ENCODE measurements at regions not wholly inside any gene's neighbourhood (a gene's known extent, or its start where the extent isn't known, plus 50 kb on each side); places are given as distances from the start of the nearest gene placed in this dataset.

DNA sequence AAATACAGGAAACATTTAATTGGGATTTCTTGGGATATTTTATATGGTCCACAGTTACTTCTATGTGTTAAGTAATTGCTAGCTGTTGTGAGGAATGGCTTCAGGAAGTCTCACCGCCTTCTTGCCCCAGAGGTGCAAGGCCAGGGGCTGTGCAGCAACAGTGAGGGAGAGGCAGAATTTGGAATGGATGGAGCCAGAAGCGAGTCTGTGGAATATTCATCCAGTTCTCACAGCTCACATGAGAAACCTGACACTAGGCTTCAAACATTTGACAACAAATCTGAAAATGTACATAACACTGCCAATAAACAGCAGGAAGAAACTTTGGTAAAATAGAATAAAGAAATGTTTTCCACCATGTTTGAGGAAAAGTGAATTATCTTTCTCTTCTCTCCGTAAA lies 66.5 kb downstream of the GPR6 start:
- Histone ChIP-seq H3K9me3 (ENCODE audit: low read depth, low read length) (no peaks in the 10 kb centered on the region), H3K4me1 (ENCODE audit: insufficient read depth, low read length) (peaks cover 12% of the 10 kb centered on the region), H3K27me3 (ENCODE audit: insufficient read depth, low read length) (no peaks in the 10 kb centered on the region), H3K4me3 (ENCODE audit: low read length) (no peak overlapping the region)

DNA sequence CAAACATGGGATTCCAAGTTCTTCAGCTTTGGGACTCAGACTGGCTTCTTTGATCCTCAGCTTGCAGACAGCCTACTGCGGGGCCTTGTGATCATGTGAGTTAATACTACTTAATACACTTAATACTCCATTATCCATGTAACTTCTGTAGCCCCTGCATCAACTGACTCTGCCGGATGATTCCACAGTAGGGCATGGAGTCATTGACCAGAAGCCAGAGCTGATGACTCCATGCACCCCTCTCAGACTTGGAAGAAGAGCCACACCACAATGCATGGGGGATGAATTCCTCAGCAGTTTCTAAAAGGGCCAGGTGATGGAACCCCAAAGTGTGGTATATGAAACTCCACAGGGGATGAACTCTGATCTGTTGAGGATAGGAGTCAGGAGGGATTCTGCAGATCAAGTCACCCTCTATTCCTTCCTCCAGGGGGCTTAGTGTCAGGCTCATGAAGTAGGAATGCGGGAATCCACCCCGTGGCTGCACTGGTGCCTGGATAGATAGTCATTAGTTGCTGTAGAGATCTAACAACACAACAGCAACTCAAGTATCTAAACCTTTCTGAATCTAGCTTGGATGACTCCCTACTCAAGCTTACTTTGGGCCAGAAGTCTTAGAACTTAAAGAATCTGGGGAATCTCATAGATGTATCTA lies 70.2 kb downstream of the GPR6 start:
- Histone ChIP-seq H3K9me3 (ENCODE audit: low read depth, low read length) (no peaks in the 10 kb centered on the region), H3K27me3 (ENCODE audit: insufficient read depth, low read length) (no peaks in the 10 kb centered on the region), H3K4me1 (ENCODE audit: insufficient read depth, low read length) (peaks cover 4% of the 10 kb centered on the region)

DNA sequence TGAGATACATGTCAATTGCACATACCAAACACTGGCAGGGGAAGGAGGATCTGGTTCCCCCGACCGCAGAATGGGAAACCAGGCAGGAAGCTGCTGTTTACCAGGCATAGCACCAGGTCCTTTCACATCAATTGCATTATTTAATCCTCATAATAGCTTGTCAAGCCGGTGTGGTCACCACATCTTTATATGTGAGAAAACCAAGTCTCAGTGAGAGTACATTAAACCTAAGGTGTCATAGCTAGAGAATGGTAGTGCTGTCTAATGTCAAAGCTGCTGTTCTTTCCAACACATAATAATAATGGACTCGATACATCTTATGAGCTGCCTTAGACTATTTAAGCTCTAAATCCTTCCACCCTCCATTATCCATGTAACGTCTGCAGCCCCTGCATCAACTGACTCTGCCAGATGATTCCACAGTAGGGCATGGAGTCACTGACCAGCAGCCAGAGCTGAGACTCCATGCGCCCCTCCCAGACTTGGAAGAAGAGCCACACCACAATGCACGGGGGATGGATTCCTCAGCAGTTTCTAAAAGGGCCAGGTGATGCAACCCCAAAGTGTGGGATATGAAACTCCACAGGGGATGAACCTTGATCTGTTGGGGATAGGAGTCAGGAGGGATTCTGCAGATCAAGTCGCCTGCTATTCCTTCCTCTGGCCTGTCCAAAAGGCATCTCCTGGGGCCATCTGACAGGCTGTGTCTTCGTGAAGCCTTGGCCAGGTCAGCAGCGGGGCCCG lies 71.8 kb downstream of the GPR6 start:
- H3K4me3 ChIP-seq (ENCODE audit: low read length) = no peak overlapping the region
- H3K27me3 ChIP-seq (ENCODE audit: insufficient read depth, low read length) = no peaks in the 10 kb centered on the region
- H3K9me3 ChIP-seq (ENCODE audit: low read depth, low read length) = no peaks in the 10 kb centered on the region
- no peaks in the 10 kb centered on the region for H3K4me1 ChIP-seq (ENCODE audit: insufficient read depth, low read length)

More for the DNA sequence above, 70.2 kb downstream of the GPR6 start:
- no peak overlapping the region for H3K4me3 ChIP-seq (ENCODE audit: low read length)

Measured in mononuclear cell (primary cell).